Lower leg skin (tissue), 3 donors: ENCODE measurements at regions not wholly inside any gene's neighbourhood (a gene's known extent, or its start where the extent isn't known, plus 50 kb on each side); places are given as distances from the start of the nearest gene placed in this dataset.

Experiments
- POLR2A ChIP-seq, 2 donors: fragments of 450-650 bp; IDR thresholded peaks; one replicate each; pipeline ENCODE4 v1.6.1; 2016 to 2017; ENCODE audit warnings: antibody characterized with exemption in 2 of 2, mild to moderate bottlenecking in 1 of 2, moderate library complexity in 1 of 2
- TF ChIP-seq, protein P1 (sequence below), 3 donors: fragments of 450-650 bp; IDR thresholded peaks; one replicate each; pipeline ENCODE4 v1.5.1; 2016; ENCODE audit warnings: antibody characterized with exemption in 3 of 3, mild to moderate bottlenecking in 3 of 3, moderate library complexity in 2 of 3

GRCh38 chr18:76619261-76619620 lies 124.2 kb upstream of the ZNF516 start:
- TF ChIP-seq, protein P1, sequence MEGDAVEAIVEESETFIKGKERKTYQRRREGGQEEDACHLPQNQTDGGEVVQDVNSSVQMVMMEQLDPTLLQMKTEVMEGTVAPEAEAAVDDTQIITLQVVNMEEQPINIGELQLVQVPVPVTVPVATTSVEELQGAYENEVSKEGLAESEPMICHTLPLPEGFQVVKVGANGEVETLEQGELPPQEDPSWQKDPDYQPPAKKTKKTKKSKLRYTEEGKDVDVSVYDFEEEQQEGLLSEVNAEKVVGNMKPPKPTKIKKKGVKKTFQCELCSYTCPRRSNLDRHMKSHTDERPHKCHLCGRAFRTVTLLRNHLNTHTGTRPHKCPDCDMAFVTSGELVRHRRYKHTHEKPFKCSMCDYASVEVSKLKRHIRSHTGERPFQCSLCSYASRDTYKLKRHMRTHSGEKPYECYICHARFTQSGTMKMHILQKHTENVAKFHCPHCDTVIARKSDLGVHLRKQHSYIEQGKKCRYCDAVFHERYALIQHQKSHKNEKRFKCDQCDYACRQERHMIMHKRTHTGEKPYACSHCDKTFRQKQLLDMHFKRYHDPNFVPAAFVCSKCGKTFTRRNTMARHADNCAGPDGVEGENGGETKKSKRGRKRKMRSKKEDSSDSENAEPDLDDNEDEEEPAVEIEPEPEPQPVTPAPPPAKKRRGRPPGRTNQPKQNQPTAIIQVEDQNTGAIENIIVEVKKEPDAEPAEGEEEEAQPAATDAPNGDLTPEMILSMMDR (IDR thresholded peaks at IDR 0.05): no peak
- no peak for TF ChIP-seq POLR2A (IDR thresholded peaks at IDR 0.05)
